22Rv1 (cell line): ENCODE measurements at regions not wholly inside any gene's neighbourhood (a gene's known extent, or its start where the extent isn't known, plus 50 kb on each side); places are given as distances from the start of the nearest gene placed in this dataset.

Experiments used
- CTCF ChIP-seq: fragments of 450-650 bp; IDR thresholded peaks from 2 replicates; pipeline ENCODE4 v1.5.1; 2017; ENCODE audit warnings: mild to moderate bottlenecking
- ZFX ChIP-seq: fragments of 450-650 bp; IDR thresholded peaks from 2 replicates; pipeline ENCODE4 v1.6.1; 2017; ENCODE audit warnings: antibody characterized with exemption, borderline replicate concordance

DNA sequence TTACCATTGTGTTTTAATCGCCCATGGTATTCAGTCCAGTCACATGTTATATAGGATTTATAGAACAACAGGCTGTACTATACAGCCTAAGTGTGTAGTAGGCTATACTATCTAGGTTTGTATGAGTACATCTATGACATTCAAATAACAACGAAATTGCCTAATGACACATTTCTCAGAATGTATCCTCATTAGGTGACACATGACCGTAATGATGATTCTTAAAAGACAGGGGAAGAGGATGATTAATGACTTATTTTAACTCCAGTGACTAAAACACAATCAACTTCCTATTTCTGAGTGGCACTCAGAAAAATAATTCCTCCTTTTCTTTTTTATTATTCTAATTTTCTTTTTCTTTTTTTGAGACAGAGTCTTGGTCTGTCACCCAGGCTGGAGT, 63.0 kb upstream of the ACSL3 start:
- TF ChIP-seq CTCF: no peak
- no peak for TF ChIP-seq ZFX
